K562 (cell line): ENCODE measurements at regions not wholly inside any gene's neighbourhood (a gene's known extent, or its start where the extent isn't known, plus 50 kb on each side); places are given as distances from the start of the nearest gene placed in this dataset.

ENCODE experiments used
- ATAC-seq: fragments of 200-7000 bp; cut with Tn5 transposase; 3 replicates; pipeline ENCODE4 v1.9.1; 2020; ENCODE audit warnings: moderate library complexity
- BruUV-seq: library from RNA; stranded (reverse); fragments of 400-500 nt; replicated peaks from 2 replicates; lab custom pipeline; 2021; lab: Mats Ljungman, UMichigan
- CTCF ChIA-PET: fragments of 300-600 bp; formaldehyde crosslinking; extraction: SDS; loops from one replicate; lab custom pipeline; 2021; ENCODE audit warnings: low intra/inter-chr PET ratio; lab: Yijun Ruan, JAX
- POLR2A ChIA-PET: fragments of 300-600, 350-650 bp; sonication (Branson Sonifier 250); formaldehyde crosslinking; extraction: SDS; loops from one replicate; lab custom pipeline; 2021; ENCODE audit warnings: antibody characterized with exemption, inconsistent platforms; lab: Yijun Ruan, JAX
- DNase-seq, 4 experiments: peaks; one replicate each; pipeline versions ENCODE4 v3.0.0 to v3.0.0-alpha.2; 2011 to 2018; ENCODE audit warnings: low spot score in 3 of 4, mixed read lengths in 3 of 4; ENCODE audit errors: extremely low read depth in 1 of 4
- FAIRE-seq: peaks from 2 replicates; lab custom pipeline; 2011; peaks lifted over from hg19 to GRCh38; lab: Jason Lieb, UNC
- H2AFZ ChIP-seq: 2 replicates; pipeline ENCODE4 v1.6.0; 2011; ENCODE audit warnings: low read depth, low read length, control low read depth, inconsistent platforms
- H3K27ac ChIP-seq: fragments of 200-600 bp; 3 replicates; pipeline ENCODE4 v1.8.0; 2011; ENCODE audit warnings: low read depth, mild to moderate bottlenecking, control low read depth, inconsistent platforms, low read length, moderate library complexity, mixed read lengths; ENCODE audit errors: extremely low read depth
- H3K27me3 ChIP-seq, 2 experiments: fragments of 300-600 bp in 1 of 2; 2 replicates in 1 of 2; 3 replicates in 1 of 2; pipeline versions ENCODE4 v1.6.0 to v1.8.0; 2011; ENCODE audit warnings: inconsistent platforms in 2 of 2, low read length in 2 of 2, mild to moderate bottlenecking in 1 of 2, mixed read lengths in 1 of 2, moderate library complexity in 1 of 2; ENCODE audit not compliant: control insufficient read depth in 2 of 2, insufficient read depth in 2 of 2
- H3K36me3 ChIP-seq: fragments of 300-600 bp; 3 replicates; pipeline ENCODE4 v1.8.0; 2011; ENCODE audit warnings: mild to moderate bottlenecking, low read length, inconsistent platforms; ENCODE audit not compliant: control insufficient read depth, insufficient read depth
- H3K4me1 ChIP-seq, 2 experiments: fragments of 200-600 bp in 1 of 2; replicated peaks in 1 of 2; 2 replicates in 1 of 2; 3 replicates in 1 of 2; pipeline versions ENCODE4 v1.5.1 to v1.8.0; 2011; ENCODE audit warnings: inconsistent platforms in 2 of 2, low read length in 2 of 2, mild to moderate bottlenecking in 1 of 2, mixed read lengths in 1 of 2, moderate library complexity in 1 of 2; ENCODE audit not compliant: control insufficient read depth in 2 of 2, insufficient read depth in 2 of 2
- H3K4me2 ChIP-seq: 2 replicates; pipeline ENCODE4 v1.6.1; 2011; ENCODE audit warnings: low read length, control low read depth, inconsistent platforms, mixed read lengths; ENCODE audit not compliant: insufficient read depth
- H3K4me3 ChIP-seq: fragments of 200-600 bp; sonication (generic), shearing (Covaris generic); 2 replicates; pipeline ENCODE4 v1.5.1; 2016; ENCODE audit warnings: control low read depth, inconsistent platforms
- H3K79me2 ChIP-seq: fragments of 200-600 bp; 3 replicates; pipeline ENCODE4 v1.8.0; 2011; ENCODE audit warnings: low read length, inconsistent platforms; ENCODE audit not compliant: control insufficient read depth, insufficient read depth
- H3K9ac ChIP-seq, 2 experiments: 2 replicates each; pipeline versions ENCODE4 v1.6.0 to v1.6.1; 2011; ENCODE audit warnings: low read depth in 2 of 2, low read length in 2 of 2, control low read depth in 1 of 2, inconsistent platforms in 1 of 2, mild to moderate bottlenecking in 1 of 2, mixed read lengths in 1 of 2; ENCODE audit not compliant: insufficient read depth in 1 of 2
- H3K9me1 ChIP-seq: one replicate; pipeline ENCODE4 v1.6.0; 2011; ENCODE audit warnings: inconsistent platforms, mild to moderate bottlenecking, low read length, moderate library complexity; ENCODE audit not compliant: control insufficient read depth, insufficient read depth
- H3K9me3 ChIP-seq: replicated peaks from 2 replicates; pipeline ENCODE4 v1.5.1; 2011; ENCODE audit warnings: low read depth, low read length, inconsistent platforms; ENCODE audit not compliant: control insufficient read depth, insufficient read depth
- H4K20me1 ChIP-seq: replicated peaks from 2 replicates; pipeline ENCODE4 v1.6.1; 2011; ENCODE audit warnings: low read length, inconsistent platforms, mixed read lengths; ENCODE audit not compliant: control insufficient read depth, insufficient read depth
- CBX3 ChIP-seq, 2 experiments: IDR thresholded peaks; 1 replicate in 1 of 2; 2 replicates in 1 of 2; pipeline ENCODE4 v1.6.1; 2012; ENCODE audit warnings: inconsistent platforms in 2 of 2, low read length in 2 of 2, borderline replicate concordance in 1 of 2, control low read depth in 1 of 2
- ESRRB ChIP-seq: fragments of 250-450 bp; sonication (Bioruptor Pico); IDR thresholded peaks from 2 replicates; pipeline ENCODE4 v1.5.0; 2020; ENCODE audit warnings: mild to moderate bottlenecking, moderate library complexity, borderline replicate concordance
- FOXJ2 ChIP-seq: fragments of 200-800 bp; sonication (Bioruptor generic); IDR thresholded peaks from 2 replicates; pipeline ENCODE4 v1.6.1; 2016; ENCODE audit warnings: missing genetic modification characterization, missing compliant biosample characterization
- NRF1 ChIP-seq, 2 experiments: fragments of 450-650 bp; IDR thresholded peaks in 1 of 2; conservative IDR thresholded peaks in 1 of 2; 2 replicates each; pipeline ENCODE4 v1.6.1; 2014; ENCODE audit warnings: mild to moderate bottlenecking in 2 of 2
- RFX5 ChIP-seq: IDR thresholded peaks from 2 replicates; pipeline ENCODE4 v1.6.1; 2011; ENCODE audit warnings: low read depth, mild to moderate bottlenecking, improper control_type of control experiment, low read length
- SMAD3 ChIP-seq: fragments of 450-650 bp; formaldehyde crosslinking; conservative IDR thresholded peaks from 2 replicates; pipeline ENCODE4 v1.4.0; 2020; ENCODE audit warnings: mild to moderate bottlenecking
- ZNF232 ChIP-seq: sonication (generic); formaldehyde crosslinking; IDR thresholded peaks from 2 replicates; pipeline ENCODE4 v1.8.0; 2022; ENCODE audit warnings: mild to moderate bottlenecking, missing genetic modification reagents
- ZNF408 ChIP-seq: fragments of 250-450 bp; sonication (Bioruptor Pico); IDR thresholded peaks from 2 replicates; pipeline ENCODE4 v1.4.0; 2020; ENCODE audit warnings: low read depth, mild to moderate bottlenecking, moderate library complexity
- ZNF75A ChIP-seq: fragments of 450-650 bp; formaldehyde crosslinking; IDR thresholded peaks from 2 replicates; pipeline ENCODE4 v1.4.0; 2020; ENCODE audit warnings: mild to moderate bottlenecking
- ZNF77 ChIP-seq: fragments of 250-450 bp; sonication (Bioruptor Pico); IDR thresholded peaks from 2 replicates; pipeline ENCODE4 v1.5.0; 2020
- WGBS: fragments of 100-300 bp; shearing (Covaris generic); methylation state at CpG from one replicate; pipeline ENCODE4 v1.1.6; 2016; ENCODE audit warnings: low coverage, mixed read lengths; ENCODE audit not compliant: insufficient coverage; ENCODE audit errors: missing lambda C conversion rate; 5-methylcytosine and 5-hydroxymethylcytosine counted together
- in situ Hi-C: fragments of 300-500 bp; cut with MboI; formaldehyde crosslinking; loops from 4 replicates; pipeline ENCODE4 v1.15.0; 2018; ENCODE audit warnings: inconsistent platforms, mixed read lengths
- intact Hi-C: fragments of 100-400 bp; cut with micrococcal nuclease; formaldehyde crosslinking; loops from 2 replicates; pipeline ENCODE4 v1.14.2; 2022
- TF ChIP-seq, protein P1 (sequence below), 2 experiments: fragments of 450-650 bp; formaldehyde crosslinking in 1 of 2; IDR thresholded peaks; 2 replicates each; pipeline versions ENCODE4 v1.4.0 to v1.6.1; 2014 to 2020; ENCODE audit warnings: mild to moderate bottlenecking in 2 of 2, borderline replicate concordance in 1 of 2, low read depth in 1 of 2

DNA sequence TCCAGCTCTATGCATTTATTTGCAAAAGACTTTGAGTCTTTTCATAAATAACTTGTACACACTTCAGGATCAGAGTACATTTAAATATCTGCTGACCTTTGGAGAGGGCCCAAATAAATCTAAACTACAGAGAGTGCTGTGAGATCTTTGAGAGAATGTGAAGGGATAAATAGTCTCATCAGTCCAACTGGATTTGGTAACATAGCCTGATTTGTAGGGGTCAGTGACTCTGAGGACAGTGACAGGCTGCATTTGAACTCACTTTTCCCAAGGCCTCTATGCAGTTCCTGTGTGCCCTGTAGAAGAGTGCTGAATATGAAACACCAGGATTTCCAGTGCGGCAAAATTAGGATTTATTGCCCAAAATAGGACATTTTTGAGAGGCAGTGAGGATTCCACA, 136.2 kb downstream of the ZPLD1 start:
- no peak overlapping the region for H3K9ac ChIP-seq
- no peaks in the 10 kb centered on the region for H4K20me1 ChIP-seq
- TF ChIP-seq CBX3 (IDR thresholded peaks at IDR 0.05; ENCODE audit: borderline replicate concordance in 1 of 2, low read length in 2 of 2) = no peak
- TF ChIP-seq NRF1 (conservative IDR thresholded peaks at IDR 0.05 in 1 of 2, IDR thresholded peaks at IDR 0.05 in 1 of 2) = no peak
- no peak for TF ChIP-seq RFX5
- no peak for TF ChIP-seq ZNF77 (CRISPR knock-in tag)
- TF ChIP-seq ESRRB (CRISPR knock-in tag) = no peak
- TF ChIP-seq, protein P1, sequence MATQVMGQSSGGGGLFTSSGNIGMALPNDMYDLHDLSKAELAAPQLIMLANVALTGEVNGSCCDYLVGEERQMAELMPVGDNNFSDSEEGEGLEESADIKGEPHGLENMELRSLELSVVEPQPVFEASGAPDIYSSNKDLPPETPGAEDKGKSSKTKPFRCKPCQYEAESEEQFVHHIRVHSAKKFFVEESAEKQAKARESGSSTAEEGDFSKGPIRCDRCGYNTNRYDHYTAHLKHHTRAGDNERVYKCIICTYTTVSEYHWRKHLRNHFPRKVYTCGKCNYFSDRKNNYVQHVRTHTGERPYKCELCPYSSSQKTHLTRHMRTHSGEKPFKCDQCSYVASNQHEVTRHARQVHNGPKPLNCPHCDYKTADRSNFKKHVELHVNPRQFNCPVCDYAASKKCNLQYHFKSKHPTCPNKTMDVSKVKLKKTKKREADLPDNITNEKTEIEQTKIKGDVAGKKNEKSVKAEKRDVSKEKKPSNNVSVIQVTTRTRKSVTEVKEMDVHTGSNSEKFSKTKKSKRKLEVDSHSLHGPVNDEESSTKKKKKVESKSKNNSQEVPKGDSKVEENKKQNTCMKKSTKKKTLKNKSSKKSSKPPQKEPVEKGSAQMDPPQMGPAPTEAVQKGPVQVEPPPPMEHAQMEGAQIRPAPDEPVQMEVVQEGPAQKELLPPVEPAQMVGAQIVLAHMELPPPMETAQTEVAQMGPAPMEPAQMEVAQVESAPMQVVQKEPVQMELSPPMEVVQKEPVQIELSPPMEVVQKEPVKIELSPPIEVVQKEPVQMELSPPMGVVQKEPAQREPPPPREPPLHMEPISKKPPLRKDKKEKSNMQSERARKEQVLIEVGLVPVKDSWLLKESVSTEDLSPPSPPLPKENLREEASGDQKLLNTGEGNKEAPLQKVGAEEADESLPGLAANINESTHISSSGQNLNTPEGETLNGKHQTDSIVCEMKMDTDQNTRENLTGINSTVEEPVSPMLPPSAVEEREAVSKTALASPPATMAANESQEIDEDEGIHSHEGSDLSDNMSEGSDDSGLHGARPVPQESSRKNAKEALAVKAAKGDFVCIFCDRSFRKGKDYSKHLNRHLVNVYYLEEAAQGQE (IDR thresholded peaks at IDR 0.05; ENCODE audit: borderline replicate concordance) = no peak
- TF ChIP-seq, protein P1 (CRISPR knock-in tag; IDR thresholded peaks at IDR 0.05; ENCODE audit: low read depth) = no peak
- TF ChIP-seq ZNF408 = no peak
- no peak for TF ChIP-seq ZNF75A (CRISPR knock-in tag)
- TF ChIP-seq SMAD3 (CRISPR knock-in tag) = no peak
- no peak for TF ChIP-seq FOXJ2 (tag)
- TF ChIP-seq ZNF232 (CRISPR knock-in tag) = no peak
- 0% methylated on average over 1 of the region's 1 CpG for WGBS
- no peaks in the 10 kb centered on the region for H3K4me1 ChIP-seq
- in situ Hi-C loops (no loop called here), intact Hi-C loops (no loop called here)
- no peaks in the 10 kb centered on the region for H3K79me2 ChIP-seq
- no TSS peak for BruUV-seq
- no peaks in the 10 kb centered on the region for H3K27me3 ChIP-seq
- no peak overlapping the region for H3K27ac ChIP-seq
- ChIA-PET POLR2A (no interaction called here), CTCF (no interaction called here)
- H3K36me3 ChIP-seq = no peaks in the 10 kb centered on the region
- FAIRE-seq (no peak), ATAC-seq (no peak), DNase-seq (no peak)
- H3K4me2 ChIP-seq = no peak overlapping the region
- H3K4me3 ChIP-seq = no peak overlapping the region
- H3K9me1 ChIP-seq = no peaks in the 10 kb centered on the region
- H3K9me3 ChIP-seq = no peaks in the 10 kb centered on the region
- H2AFZ ChIP-seq = no peak overlapping the region
